PC-3 (cell line): ENCODE measurements at regions not wholly inside any gene's neighbourhood (a gene's known extent, or its start where the extent isn't known, plus 50 kb on each side); places are given as distances from the start of the nearest gene placed in this dataset.

ENCODE experiments used
- ATAC-seq: fragments of 200-7000 bp; cut with Tn5 transposase; 2 replicates; pipeline ENCODE4 v1.9.1; 2020; ENCODE audit warnings: mild to moderate bottlenecking, moderate library complexity
- BruUV-seq: library from RNA; stranded (reverse); fragments of 400-500 nt; replicated peaks from 2 replicates; lab custom pipeline; 2021; lab: Mats Ljungman, UMichigan
- CTCF ChIA-PET: fragments of 300-600 bp; sonication (Branson Sonifier 250); formaldehyde crosslinking; loops from one replicate; lab custom pipeline; 2022; ENCODE audit warnings: antibody characterized with exemption; lab: Charles Lee
- POLR2A ChIA-PET: fragments of 300-600 bp; sonication (Branson Sonifier 250); formaldehyde crosslinking; loops from one replicate; lab custom pipeline; 2022; ENCODE audit warnings: antibody characterized with exemption; ENCODE audit not compliant: unreplicated experiment; lab: Charles Lee
- DNase-seq: peaks from one replicate; pipeline ENCODE4 v3.0.0-alpha.2; 2015
- H2AFZ ChIP-seq: fragments of 300-600 bp; sonication (generic); 2 replicates; pipeline ENCODE4 v1.6.0; 2016; ENCODE audit warnings: antibody characterized with exemption, low read length
- H3F3A ChIP-seq: fragments of 300-600 bp; sonication (generic); one replicate; pipeline ENCODE4 v1.6.0; 2017; ENCODE audit warnings: antibody characterized with exemption, low read length, control low read depth, mild to moderate bottlenecking; ENCODE audit not compliant: unreplicated experiment
- H3K27ac ChIP-seq: fragments of 300-600 bp; sonication (generic); 2 replicates; pipeline ENCODE4 v1.5.1; 2016; ENCODE audit warnings: mild to moderate bottlenecking, low read length
- H3K27me3 ChIP-seq: fragments of 300-600 bp; sonication (generic); 2 replicates; pipeline ENCODE4 v1.6.1; 2016; ENCODE audit warnings: low read length, mixed read lengths
- H3K36me3 ChIP-seq: fragments of 300-600 bp; sonication (generic); 2 replicates; pipeline ENCODE4 v1.6.1; 2016; ENCODE audit warnings: low read depth, mixed run types, low read length, mixed read lengths
- H3K4me1 ChIP-seq: fragments of 300-600 bp; sonication (generic); 2 replicates; pipeline ENCODE4 v1.5.1; 2016; ENCODE audit warnings: low read length; ENCODE audit not compliant: insufficient read depth
- H3K4me2 ChIP-seq: fragments of 300-600 bp; sonication (generic); 2 replicates; pipeline ENCODE4 v1.6.0; 2016; ENCODE audit warnings: low read length
- H3K4me3 ChIP-seq: fragments of 300-600 bp; sonication (generic); 2 replicates; pipeline ENCODE4 v1.5.1; 2016; ENCODE audit warnings: mild to moderate bottlenecking, low read length, mixed read lengths
- H3K79me2 ChIP-seq: fragments of 300-600 bp; sonication (generic); 2 replicates; pipeline ENCODE4 v1.6.1; 2017; ENCODE audit warnings: low read length, mixed read lengths
- H3K9ac ChIP-seq: fragments of 300-600 bp; sonication (generic); 2 replicates; pipeline ENCODE4 v1.6.0; 2016; ENCODE audit warnings: mild to moderate bottlenecking, low read length
- H3K9me2 ChIP-seq: fragments of 300-600 bp; sonication (generic); replicated peaks from 2 replicates; pipeline ENCODE4 v1.6.1; 2016; ENCODE audit warnings: mixed run types, low read length, mixed read lengths
- H3K9me3 ChIP-seq: fragments of 300-600 bp; sonication (generic); 2 replicates; pipeline ENCODE4 v1.6.1; 2016; ENCODE audit warnings: low read length, mixed read lengths
- H4K20me1 ChIP-seq: fragments of 300-600 bp; sonication (generic); 2 replicates; pipeline ENCODE4 v1.6.1; 2016; ENCODE audit warnings: low read length, mixed read lengths
- CTCF ChIP-seq: fragments of 300-600 bp; sonication (generic); conservative IDR thresholded peaks from 2 replicates; pipeline ENCODE4 v1.5.1; 2017; ENCODE audit warnings: antibody characterized with exemption, low read depth, mild to moderate bottlenecking, low read length
- EZH2 ChIP-seq: fragments of 300-600 bp; sonication (generic); IDR thresholded peaks from one replicate; pipeline ENCODE4 v1.6.1; 2017; ENCODE audit warnings: antibody characterized with exemption, mild to moderate bottlenecking, low read length; ENCODE audit not compliant: unreplicated experiment
- EZH2phosphoT487 ChIP-seq: fragments of 300-600 bp; sonication (generic); IDR thresholded peaks from 2 replicates; pipeline ENCODE4 v1.6.1; 2018; ENCODE audit warnings: mild to moderate bottlenecking, antibody characterized with exemption, low read length, borderline replicate concordance
- intact Hi-C: fragments of 100-400 bp; cut with micrococcal nuclease; formaldehyde crosslinking; loops from 2 replicates; pipeline ENCODE4 v1.9.0; 2023

- H3K27ac ChIP-seq, result no peak overlapping the region
- H3K4me2 ChIP-seq, result no peak overlapping the region
- DNase-seq, result no peak
- no peak overlapping the region for H3K4me3 ChIP-seq
- TF ChIP-seq CTCF, result no peak
- TF ChIP-seq EZH2phosphoT487, result no peak
- no peak for TF ChIP-seq EZH2
- POLR2A ChIA-PET, result no interaction called here
- no peaks in the 10 kb centered on the region for H3F3A ChIP-seq
- no peaks in the 10 kb centered on the region for H3K9me2 ChIP-seq
- BruUV-seq, result no TSS peak
- H3K9me3 ChIP-seq, result no peaks in the 10 kb centered on the region
- no peaks in the 10 kb centered on the region for H3K79me2 ChIP-seq
- H3K27me3 ChIP-seq, result peaks cover 69% of the 10 kb centered on the region
- no peaks in the 10 kb centered on the region for H3K36me3 ChIP-seq
- H4K20me1 ChIP-seq, result no peaks in the 10 kb centered on the region
- CTCF ChIA-PET, result interaction anchor here (0.6 kb wide), 1 partner anchor 38 kb away, joined by 3 read pairs; no protein-coding TSS in a partner anchor
- intact Hi-C loops, result no loop called here
- H3K9ac ChIP-seq, result no peak overlapping the region
- ATAC-seq, result no peak
- H3K4me1 ChIP-seq, result no peaks in the 10 kb centered on the region
- no peak overlapping the region for H2AFZ ChIP-seq
Observed at GRCh38 chr20:62574230-62574993, 67.9 kb upstream of the SLCO4A1 start.

- no peaks in the 10 kb centered on the region for H3F3A ChIP-seq
- H3K36me3 ChIP-seq, result no peaks in the 10 kb centered on the region
- intact Hi-C loops, result no loop called here
- no peak for DNase-seq
- no peak overlapping the region for H2AFZ ChIP-seq
- H3K9me2 ChIP-seq, result no peaks in the 10 kb centered on the region
- H4K20me1 ChIP-seq, result no peaks in the 10 kb centered on the region
- TF ChIP-seq EZH2 (no peak), EZH2phosphoT487 (no peak), CTCF (no peak)
- H3K4me2 ChIP-seq, result no peak overlapping the region
- H3K27ac ChIP-seq, result no peak overlapping the region
- no peaks in the 10 kb centered on the region for H3K79me2 ChIP-seq
- H3K4me1 ChIP-seq, result no peaks in the 10 kb centered on the region
- no peak for ATAC-seq
- ChIA-PET CTCF (interaction anchor here (1.0 kb wide), 1 partner anchor 41 kb away, joined by 3 read pairs; no protein-coding TSS in a partner anchor), POLR2A (interaction anchor here (1.0 kb wide), 1 partner anchor 28 kb away, joined by 3 read pairs; no protein-coding TSS in a partner anchor)
- H3K4me3 ChIP-seq, result no peak overlapping the region
- peaks cover 77% of the 10 kb centered on the region for H3K27me3 ChIP-seq
- no peak overlapping the region for H3K9ac ChIP-seq
- no TSS peak for BruUV-seq
- no peaks in the 10 kb centered on the region for H3K9me3 ChIP-seq
Observed at GRCh38 chr20:62575976-62576722, 66.2 kb upstream of the SLCO4A1 start.
